ENCODE measurements at regions not wholly inside any gene's neighbourhood (a gene's known extent, or its start where the extent isn't known, plus 50 kb on each side); places are given as distances from the start of the nearest gene placed in this dataset.

- DNase-seq = no peak
Measured at GRCh38 chr1:58893257-58893869, 109.5 kb upstream of the JUN start.

- no peak for DNase-seq
Measured at GRCh38 chr1:58895082-58895481, 111.2 kb upstream of the JUN start.

GRCh38 chr1:58895559-58896145 lies 111.8 kb upstream of the JUN start:
- DNase-seq = no peak

- DNase-seq = no peak
Measured at GRCh38 chr1:58896246-58897183, 112.7 kb upstream of the JUN start.

GRCh38 chr1:58898739-58899586 lies 115.1 kb upstream of the JUN start:
- DNase-seq = no peak

GRCh38 chr1:58899587-58900271 lies 115.9 kb upstream of the JUN start:
- no peak for DNase-seq

- no peak for DNase-seq
Measured at GRCh38 chr1:58900396-58900795, 116.5 kb upstream of the JUN start.

GRCh38 chr1:58901008-58901407 lies 117.2 kb upstream of the JUN start:
- DNase-seq = no peak

- no peak for DNase-seq
Measured at GRCh38 chr1:58902830-58903513, 119.1 kb upstream of the JUN start.

GRCh38 chr1:58903514-58904298 lies 119.9 kb upstream of the JUN start:
- DNase-seq = peak; percentile 92

GRCh38 chr1:58904299-58905125 lies 120.7 kb upstream of the JUN start:
- DNase-seq = no peak

GRCh38 chr1:58905126-58905490 lies 121.3 kb upstream of the JUN start:
- no peak for DNase-seq

- DNase-seq = no peak
Measured at GRCh38 chr1:58905628-58906221, 121.9 kb upstream of the JUN start.

- DNase-seq = no peak
Measured at GRCh38 chr1:58907398-58907797, 123.6 kb upstream of the JUN start.

- no peak for DNase-seq
Measured at GRCh38 chr1:58908561-58909560, 125.0 kb upstream of the JUN start.

GRCh38 chr1:58909914-58910681 lies 126.3 kb upstream of the JUN start:
- DNase-seq = no peak

GRCh38 chr1:58911841-58912499 lies 128.1 kb upstream of the JUN start:
- no peak for DNase-seq
